GM21825 (cell line): ENCODE measurements at regions not wholly inside any gene's neighbourhood (a gene's known extent, or its start where the extent isn't known, plus 50 kb on each side); places are given as distances from the start of the nearest gene placed in this dataset.

Source experiments
- ATAC-seq: cut with Tn5 transposase; IDR thresholded peaks from one replicate; pipeline ENCODE4 v1.9.1; 2021; ENCODE audit warnings: mild to moderate bottlenecking, moderate library complexity; ENCODE audit not compliant: unreplicated experiment

- no peak for ATAC-seq
Measured at GRCh38 chr10:43885842-43886241, 237.2 kb upstream of the ZNF32 start.

- no peak for ATAC-seq
Measured at GRCh38 chr10:43885252-43885651, 236.6 kb upstream of the ZNF32 start.

GRCh38 chr10:43884501-43885105 is 235.9 kb upstream of the ZNF32 start:
- ATAC-seq, result no peak

- no peak for ATAC-seq
Measured at GRCh38 chr10:43882711-43883110, 234.0 kb upstream of the ZNF32 start.

GRCh38 chr10:43881657-43882056 is 233.0 kb upstream of the ZNF32 start:
- ATAC-seq, result no peak

- no peak for ATAC-seq
Measured at GRCh38 chr10:43880160-43880559, 231.5 kb upstream of the ZNF32 start.

GRCh38 chr10:43879742-43880141 is 231.1 kb upstream of the ZNF32 start:
- ATAC-seq, result no peak

- no peak for ATAC-seq
Measured at GRCh38 chr10:43879162-43879561, 230.5 kb upstream of the ZNF32 start.

GRCh38 chr10:43878386-43878785 is 229.7 kb upstream of the ZNF32 start:
- no peak for ATAC-seq

GRCh38 chr10:43876976-43877375 is 228.3 kb upstream of the ZNF32 start:
- no peak for ATAC-seq

- ATAC-seq, result no peak
Measured at GRCh38 chr10:43874984-43875383, 226.3 kb upstream of the ZNF32 start.

- no peak for ATAC-seq
Measured at GRCh38 chr10:43873717-43874116, 225.0 kb upstream of the ZNF32 start.

GRCh38 chr10:43872644-43873043 is 224.0 kb upstream of the ZNF32 start:
- no peak for ATAC-seq

GRCh38 chr10:43871545-43871944 is 222.9 kb upstream of the ZNF32 start:
- no peak for ATAC-seq

GRCh38 chr10:43870968-43871439 is 222.3 kb upstream of the ZNF32 start:
- ATAC-seq, result no peak

- no peak for ATAC-seq
Measured at GRCh38 chr10:43869669-43870322, 221.1 kb upstream of the ZNF32 start.

GRCh38 chr10:43868952-43869351 is 220.3 kb upstream of the ZNF32 start:
- no peak for ATAC-seq

GRCh38 chr10:43867667-43868565 is 219.2 kb upstream of the ZNF32 start:
- no peak for ATAC-seq

GRCh38 chr10:43867113-43867512 is 218.4 kb upstream of the ZNF32 start:
- ATAC-seq, result no peak

GRCh38 chr10:43866712-43867111 is 218.0 kb upstream of the ZNF32 start:
- no peak for ATAC-seq

- no peak for ATAC-seq
Measured at GRCh38 chr10:43865265-43866135, 216.8 kb upstream of the ZNF32 start.
